WTC11 (cell line): ENCODE measurements at regions not wholly inside any gene's neighbourhood (a gene's known extent, or its start where the extent isn't known, plus 50 kb on each side); places are given as distances from the start of the nearest gene placed in this dataset.

ENCODE experiments used
- ATAC-seq: fragments of 200-7000 bp; cut with Tn5 transposase; 2 replicates; pipeline ENCODE4 v1.10.0; 2021; ENCODE audit warnings: mild to moderate bottlenecking, moderate library complexity
- CTCF ChIA-PET: fragments of 300-600 bp; sonication (Branson Sonifier 250); formaldehyde crosslinking; loops from one replicate; lab custom pipeline; 2021; ENCODE audit warnings: antibody characterized with exemption; lab: Charles Lee
- POLR2A ChIA-PET: fragments of 350-600 bp; sonication (Branson Sonifier 250); formaldehyde crosslinking; loops from one replicate; lab custom pipeline; 2021; ENCODE audit warnings: antibody characterized with exemption; lab: Charles Lee
- DNase-seq: peaks from one replicate; pipeline ENCODE4 v3.0.0; 2021; ENCODE audit warnings: low spot score
- H3K27ac Mint-ChIP-seq: 2 replicates; pipeline ENCODE4 v1.8.0; 2021; ENCODE audit warnings: mixed read lengths
- H3K27me3 Mint-ChIP-seq: 2 replicates; pipeline ENCODE4 v1.8.0; 2021; ENCODE audit warnings: low read depth, mild to moderate bottlenecking, moderate library complexity, mixed read lengths
- H3K36me3 Mint-ChIP-seq: 2 replicates; pipeline ENCODE4 v1.8.0; 2021; ENCODE audit warnings: mixed read lengths
- H3K4me1 Mint-ChIP-seq: 2 replicates; pipeline ENCODE4 v1.8.0; 2022; ENCODE audit warnings: mixed read lengths
- H3K4me3 Mint-ChIP-seq: 2 replicates; pipeline ENCODE4 v1.8.0; 2021; ENCODE audit warnings: mild to moderate bottlenecking, moderate library complexity, mixed read lengths
- H3K9me3 Mint-ChIP-seq: 2 replicates; pipeline ENCODE4 v1.8.0; 2021; ENCODE audit warnings: mixed read lengths
- CREM ChIP-seq: sonication (generic); formaldehyde crosslinking; IDR thresholded peaks from 2 replicates; pipeline ENCODE4 v1.8.1; 2022; ENCODE audit warnings: mild to moderate bottlenecking, missing genetic modification reagents, moderate library complexity
- ERG ChIP-seq: fragments of 250-450 bp; sonication (Bioruptor Pico); IDR thresholded peaks from 2 replicates; pipeline ENCODE4 v1.8.0; 2021; ENCODE audit warnings: mild to moderate bottlenecking
- ESRRA ChIP-seq: sonication (generic); formaldehyde crosslinking; IDR thresholded peaks from 2 replicates; pipeline ENCODE4 v1.8.1; 2022; ENCODE audit warnings: mild to moderate bottlenecking, missing genetic modification reagents, borderline replicate concordance
- ETV6 ChIP-seq: sonication (generic); formaldehyde crosslinking; IDR thresholded peaks from 2 replicates; pipeline ENCODE4 v1.8.1; 2022; ENCODE audit warnings: mild to moderate bottlenecking, missing genetic modification reagents
- GABPB1 ChIP-seq: sonication (generic); formaldehyde crosslinking; IDR thresholded peaks from 2 replicates; pipeline ENCODE4 v1.8.1; 2023; ENCODE audit warnings: mild to moderate bottlenecking, missing genetic modification reagents
- JUN ChIP-seq: sonication (generic); formaldehyde crosslinking; IDR thresholded peaks from 2 replicates; pipeline ENCODE4 v1.8.0; 2023; ENCODE audit warnings: mild to moderate bottlenecking, missing genetic modification reagents
- KAT7 ChIP-seq: sonication (generic); formaldehyde crosslinking; IDR thresholded peaks from 2 replicates; pipeline ENCODE4 v1.8.1; 2023; ENCODE audit warnings: missing genetic modification reagents, mild to moderate bottlenecking, borderline replicate concordance
- NR1H2 ChIP-seq: sonication (generic); formaldehyde crosslinking; IDR thresholded peaks from 2 replicates; pipeline ENCODE4 v1.9.0; 2021; ENCODE audit warnings: mild to moderate bottlenecking, moderate library complexity, missing genetic modification reagents
- NR3C1 ChIP-seq: sonication (generic); formaldehyde crosslinking; conservative IDR thresholded peaks from 2 replicates; pipeline ENCODE4 v1.8.1; 2023; ENCODE audit warnings: low read depth, mild to moderate bottlenecking, missing genetic modification reagents
- OVOL2 ChIP-seq: fragments of 250-450 bp; sonication (Bioruptor Pico); IDR thresholded peaks from 2 replicates; pipeline ENCODE4 v1.9.0; 2021; ENCODE audit warnings: mild to moderate bottlenecking, borderline replicate concordance
- ZBTB21 ChIP-seq: sonication (generic); formaldehyde crosslinking; IDR thresholded peaks from 2 replicates; pipeline ENCODE4 v1.8.1; 2023; ENCODE audit warnings: mild to moderate bottlenecking, missing genetic modification reagents, borderline replicate concordance
- ZNF121 ChIP-seq: sonication (generic); formaldehyde crosslinking; IDR thresholded peaks from 2 replicates; pipeline ENCODE4 v1.8.0; 2023; ENCODE audit warnings: missing genetic modification reagents
- ZNF232 ChIP-seq: sonication (generic); formaldehyde crosslinking; IDR thresholded peaks from 2 replicates; pipeline ENCODE4 v1.8.0; 2022; ENCODE audit warnings: mild to moderate bottlenecking, missing genetic modification reagents
- ZSCAN18 ChIP-seq: fragments of 250-450 bp; sonication (Bioruptor Pico); IDR thresholded peaks from 2 replicates; pipeline ENCODE4 v2.1.2; 2022; ENCODE audit warnings: mild to moderate bottlenecking, moderate library complexity
- TF ChIP-seq, protein P1 (sequence below): sonication (generic); formaldehyde crosslinking; IDR thresholded peaks from 2 replicates; pipeline ENCODE4 v1.8.1; 2022; ENCODE audit warnings: low read depth, mild to moderate bottlenecking, moderate library complexity, missing genetic modification reagents, borderline replicate concordance
- TF ChIP-seq, protein P2 (sequence below): sonication (generic); formaldehyde crosslinking; IDR thresholded peaks from 2 replicates; pipeline ENCODE4 v1.8.0; 2022; ENCODE audit warnings: mild to moderate bottlenecking, missing genetic modification reagents
- TF ChIP-seq, protein P3 (sequence below): sonication (generic); formaldehyde crosslinking; IDR thresholded peaks from 2 replicates; pipeline ENCODE4 v1.8.1; 2023; ENCODE audit warnings: mild to moderate bottlenecking, missing genetic modification reagents
- TF ChIP-seq, protein P4 (sequence below): fragments of 250-450 bp; sonication (Bioruptor Pico); IDR thresholded peaks from 2 replicates; pipeline ENCODE4 v1.9.0; 2021; ENCODE audit warnings: mild to moderate bottlenecking
- TF ChIP-seq, protein P5 (sequence below): sonication (generic); formaldehyde crosslinking; IDR thresholded peaks from 2 replicates; pipeline ENCODE4 v1.8.1; 2023; ENCODE audit warnings: mild to moderate bottlenecking, missing genetic modification reagents, moderate library complexity
- TF ChIP-seq, protein P6 (sequence below): sonication (generic); formaldehyde crosslinking; IDR thresholded peaks from 2 replicates; pipeline ENCODE4 v1.8.1; 2023; ENCODE audit warnings: mild to moderate bottlenecking, missing genetic modification reagents, moderate library complexity

GRCh38 chr6:106772270-106773142 is 143.1 kb downstream of the QRSL1 start:
- TF ChIP-seq, protein P1, sequence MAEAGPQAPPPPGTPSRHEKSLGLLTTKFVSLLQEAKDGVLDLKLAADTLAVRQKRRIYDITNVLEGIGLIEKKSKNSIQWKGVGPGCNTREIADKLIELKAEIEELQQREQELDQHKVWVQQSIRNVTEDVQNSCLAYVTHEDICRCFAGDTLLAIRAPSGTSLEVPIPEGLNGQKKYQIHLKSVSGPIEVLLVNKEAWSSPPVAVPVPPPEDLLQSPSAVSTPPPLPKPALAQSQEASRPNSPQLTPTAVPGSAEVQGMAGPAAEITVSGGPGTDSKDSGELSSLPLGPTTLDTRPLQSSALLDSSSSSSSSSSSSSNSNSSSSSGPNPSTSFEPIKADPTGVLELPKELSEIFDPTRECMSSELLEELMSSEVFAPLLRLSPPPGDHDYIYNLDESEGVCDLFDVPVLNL: no peak
- TF ChIP-seq, protein P2, sequence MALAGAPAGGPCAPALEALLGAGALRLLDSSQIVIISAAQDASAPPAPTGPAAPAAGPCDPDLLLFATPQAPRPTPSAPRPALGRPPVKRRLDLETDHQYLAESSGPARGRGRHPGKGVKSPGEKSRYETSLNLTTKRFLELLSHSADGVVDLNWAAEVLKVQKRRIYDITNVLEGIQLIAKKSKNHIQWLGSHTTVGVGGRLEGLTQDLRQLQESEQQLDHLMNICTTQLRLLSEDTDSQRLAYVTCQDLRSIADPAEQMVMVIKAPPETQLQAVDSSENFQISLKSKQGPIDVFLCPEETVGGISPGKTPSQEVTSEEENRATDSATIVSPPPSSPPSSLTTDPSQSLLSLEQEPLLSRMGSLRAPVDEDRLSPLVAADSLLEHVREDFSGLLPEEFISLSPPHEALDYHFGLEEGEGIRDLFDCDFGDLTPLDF (CRISPR knock-in tag): no peak
- TF ChIP-seq ZNF232 (CRISPR knock-in tag): no peak
- no peak for TF ChIP-seq ZSCAN18
- TF ChIP-seq KAT7 (CRISPR knock-in tag): no peak
- TF ChIP-seq GABPB1 (CRISPR knock-in tag): no peak
- no peak for TF ChIP-seq NR1H2
- no peak for TF ChIP-seq ZBTB21 (CRISPR knock-in tag)
- TF ChIP-seq, protein P3, sequence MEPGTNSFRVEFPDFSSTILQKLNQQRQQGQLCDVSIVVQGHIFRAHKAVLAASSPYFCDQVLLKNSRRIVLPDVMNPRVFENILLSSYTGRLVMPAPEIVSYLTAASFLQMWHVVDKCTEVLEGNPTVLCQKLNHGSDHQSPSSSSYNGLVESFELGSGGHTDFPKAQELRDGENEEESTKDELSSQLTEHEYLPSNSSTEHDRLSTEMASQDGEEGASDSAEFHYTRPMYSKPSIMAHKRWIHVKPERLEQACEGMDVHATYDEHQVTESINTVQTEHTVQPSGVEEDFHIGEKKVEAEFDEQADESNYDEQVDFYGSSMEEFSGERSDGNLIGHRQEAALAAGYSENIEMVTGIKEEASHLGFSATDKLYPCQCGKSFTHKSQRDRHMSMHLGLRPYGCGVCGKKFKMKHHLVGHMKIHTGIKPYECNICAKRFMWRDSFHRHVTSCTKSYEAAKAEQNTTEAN: no peak
- no peak for TF ChIP-seq NR3C1 (CRISPR knock-in tag)
- TF ChIP-seq, protein P4, sequence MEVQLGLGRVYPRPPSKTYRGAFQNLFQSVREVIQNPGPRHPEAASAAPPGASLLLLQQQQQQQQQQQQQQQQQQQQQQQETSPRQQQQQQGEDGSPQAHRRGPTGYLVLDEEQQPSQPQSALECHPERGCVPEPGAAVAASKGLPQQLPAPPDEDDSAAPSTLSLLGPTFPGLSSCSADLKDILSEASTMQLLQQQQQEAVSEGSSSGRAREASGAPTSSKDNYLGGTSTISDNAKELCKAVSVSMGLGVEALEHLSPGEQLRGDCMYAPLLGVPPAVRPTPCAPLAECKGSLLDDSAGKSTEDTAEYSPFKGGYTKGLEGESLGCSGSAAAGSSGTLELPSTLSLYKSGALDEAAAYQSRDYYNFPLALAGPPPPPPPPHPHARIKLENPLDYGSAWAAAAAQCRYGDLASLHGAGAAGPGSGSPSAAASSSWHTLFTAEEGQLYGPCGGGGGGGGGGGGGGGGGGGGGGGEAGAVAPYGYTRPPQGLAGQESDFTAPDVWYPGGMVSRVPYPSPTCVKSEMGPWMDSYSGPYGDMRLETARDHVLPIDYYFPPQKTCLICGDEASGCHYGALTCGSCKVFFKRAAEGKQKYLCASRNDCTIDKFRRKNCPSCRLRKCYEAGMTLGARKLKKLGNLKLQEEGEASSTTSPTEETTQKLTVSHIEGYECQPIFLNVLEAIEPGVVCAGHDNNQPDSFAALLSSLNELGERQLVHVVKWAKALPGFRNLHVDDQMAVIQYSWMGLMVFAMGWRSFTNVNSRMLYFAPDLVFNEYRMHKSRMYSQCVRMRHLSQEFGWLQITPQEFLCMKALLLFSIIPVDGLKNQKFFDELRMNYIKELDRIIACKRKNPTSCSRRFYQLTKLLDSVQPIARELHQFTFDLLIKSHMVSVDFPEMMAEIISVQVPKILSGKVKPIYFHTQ (CRISPR knock-in tag): no peak
- H3K4me1 Mint-ChIP-seq: peaks cover 14% of the 10 kb centered on the region
- no peak overlapping the region for H3K27ac Mint-ChIP-seq
- DNase-seq (no peak), ATAC-seq (no peak)
- peaks cover 18% of the 10 kb centered on the region for H3K36me3 Mint-ChIP-seq
- no peak overlapping the region for H3K4me3 Mint-ChIP-seq
- peaks cover 27% of the 10 kb centered on the region for H3K9me3 Mint-ChIP-seq
- ChIA-PET POLR2A (no interaction called here), CTCF (interaction anchor here (0.8 to 1.2 kb wide), 3 partner anchors 23 to 225 kb away, joined by 3 to 6 read pairs (median 3); no protein-coding TSS in a partner anchor)
- no peaks in the 10 kb centered on the region for H3K27me3 Mint-ChIP-seq

- Mint-ChIP-seq H3K4me3 (no peak overlapping the region), H3K36me3 (peaks cover 18% of the 10 kb centered on the region), H3K4me1 (peaks cover 14% of the 10 kb centered on the region), H3K27me3 (no peaks in the 10 kb centered on the region), H3K27ac (no peak overlapping the region), H3K9me3 (peaks cover 24% of the 10 kb centered on the region)
- ATAC-seq: no peak
- POLR2A ChIA-PET: no interaction called here
- DNase-seq: no peak
- CTCF ChIA-PET: no interaction called here
- no peak for TF ChIP-seq ZNF121
- TF ChIP-seq, protein P5, sequence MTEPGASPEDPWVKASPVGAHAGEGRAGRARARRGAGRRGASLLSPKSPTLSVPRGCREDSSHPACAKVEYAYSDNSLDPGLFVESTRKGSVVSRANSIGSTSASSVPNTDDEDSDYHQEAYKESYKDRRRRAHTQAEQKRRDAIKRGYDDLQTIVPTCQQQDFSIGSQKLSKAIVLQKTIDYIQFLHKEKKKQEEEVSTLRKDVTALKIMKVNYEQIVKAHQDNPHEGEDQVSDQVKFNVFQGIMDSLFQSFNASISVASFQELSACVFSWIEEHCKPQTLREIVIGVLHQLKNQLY: no peak
- TF ChIP-seq ESRRA: no peak
- no peak for TF ChIP-seq JUN (CRISPR knock-in tag)
- no peak for TF ChIP-seq GABPB1 (CRISPR knock-in tag)
- TF ChIP-seq, protein P6, sequence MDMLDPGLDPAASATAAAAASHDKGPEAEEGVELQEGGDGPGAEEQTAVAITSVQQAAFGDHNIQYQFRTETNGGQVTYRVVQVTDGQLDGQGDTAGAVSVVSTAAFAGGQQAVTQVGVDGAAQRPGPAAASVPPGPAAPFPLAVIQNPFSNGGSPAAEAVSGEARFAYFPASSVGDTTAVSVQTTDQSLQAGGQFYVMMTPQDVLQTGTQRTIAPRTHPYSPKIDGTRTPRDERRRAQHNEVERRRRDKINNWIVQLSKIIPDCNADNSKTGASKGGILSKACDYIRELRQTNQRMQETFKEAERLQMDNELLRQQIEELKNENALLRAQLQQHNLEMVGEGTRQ (CRISPR knock-in tag): no peak
- no peak for TF ChIP-seq ERG (CRISPR knock-in tag)
- TF ChIP-seq ETV6: no peak
- no peak for TF ChIP-seq CREM
- no peak for TF ChIP-seq OVOL2 (CRISPR knock-in tag)
- TF ChIP-seq, protein P4 (CRISPR knock-in tag): no peak
Measured at GRCh38 chr6:106771822-106772221, 142.4 kb downstream of the QRSL1 start.
